SK-MEL-5 (cell line): ENCODE measurements at regions not wholly inside any gene's neighbourhood (a gene's known extent, or its start where the extent isn't known, plus 50 kb on each side); places are given as distances from the start of the nearest gene placed in this dataset.
A peak's percentile ranks its signal among the peaks of the same experiment; 100 is the strongest.

Experiments
- DNase-seq: peaks from one replicate; pipeline ENCODE4 v3.0.0-alpha.2; 2016; ENCODE audit warnings: low read depth, low spot score
- in situ Hi-C: cut with HindIII; loops from 2 replicates; pipeline ENCODE4 v1.10.0; 2016; ENCODE audit warnings: low sequenced_read_pairs, high pct_unique_total_duplicates, low pct_unique_long_range_greater_than_20kb

DNA sequence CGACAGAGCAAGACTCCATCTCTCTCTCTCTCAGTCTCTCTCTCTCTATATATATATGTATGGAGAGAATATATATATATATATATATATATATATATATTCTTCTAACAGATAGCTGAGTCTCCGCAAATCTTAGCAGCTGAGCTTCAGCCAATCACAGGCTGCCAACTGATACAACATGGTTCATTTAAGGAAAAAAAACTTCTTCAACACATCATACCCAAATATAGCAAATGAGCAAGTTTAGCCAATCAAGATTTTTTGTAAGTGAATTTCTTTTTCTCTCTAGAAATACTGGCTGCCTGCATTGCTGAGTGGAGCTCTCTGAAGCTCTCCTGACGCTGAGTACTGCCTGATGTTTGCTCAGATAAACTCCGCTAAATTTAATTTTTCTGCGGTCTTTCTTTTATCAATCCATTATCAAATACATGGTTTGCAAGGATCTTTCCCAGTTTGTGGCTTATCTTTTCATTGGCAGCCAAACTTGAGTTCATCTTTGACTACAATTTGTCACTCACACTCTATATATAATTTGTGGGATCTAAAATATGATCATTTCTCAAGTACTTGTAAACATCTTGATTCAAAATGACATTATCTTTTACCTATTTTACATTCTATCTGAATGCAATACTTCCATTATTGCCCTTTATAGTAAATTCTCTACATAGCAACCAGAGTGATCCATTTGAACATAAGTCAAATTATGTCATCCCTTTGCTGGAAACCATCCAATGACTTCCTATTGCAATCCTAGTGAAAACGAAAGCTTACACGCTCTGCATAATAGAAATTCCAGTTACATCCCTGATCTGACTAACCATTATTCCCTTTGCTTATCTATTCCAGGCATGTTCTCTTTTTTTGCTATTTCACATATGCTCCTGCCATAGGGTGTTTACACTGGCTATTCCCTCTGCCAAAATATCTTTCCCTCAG, 2131.7 kb downstream of the MRPL39 start:
- in situ Hi-C loops: no loop called here
- DNase-seq: no peak

DNA sequence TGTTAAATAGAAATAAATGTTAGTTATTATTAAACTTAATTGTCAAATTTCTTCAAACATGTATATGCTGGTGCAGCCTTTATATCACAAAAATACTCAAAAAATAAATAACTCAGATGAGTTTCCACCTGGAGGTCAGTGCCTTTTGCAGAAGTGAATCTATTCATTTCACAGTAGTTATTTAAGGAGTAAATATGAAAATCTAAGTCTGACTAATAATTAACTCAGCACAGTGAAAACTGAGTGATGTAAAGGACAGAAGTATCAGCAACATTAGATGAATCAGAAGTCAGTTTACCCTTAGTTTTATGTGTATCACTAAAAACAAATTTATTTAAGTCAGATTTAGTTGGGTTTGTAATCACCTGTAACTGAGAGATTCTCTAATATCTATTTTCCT, 2135.4 kb downstream of the MRPL39 start:
- DNase-seq: no peak
- in situ Hi-C loops: no loop called here

DNA sequence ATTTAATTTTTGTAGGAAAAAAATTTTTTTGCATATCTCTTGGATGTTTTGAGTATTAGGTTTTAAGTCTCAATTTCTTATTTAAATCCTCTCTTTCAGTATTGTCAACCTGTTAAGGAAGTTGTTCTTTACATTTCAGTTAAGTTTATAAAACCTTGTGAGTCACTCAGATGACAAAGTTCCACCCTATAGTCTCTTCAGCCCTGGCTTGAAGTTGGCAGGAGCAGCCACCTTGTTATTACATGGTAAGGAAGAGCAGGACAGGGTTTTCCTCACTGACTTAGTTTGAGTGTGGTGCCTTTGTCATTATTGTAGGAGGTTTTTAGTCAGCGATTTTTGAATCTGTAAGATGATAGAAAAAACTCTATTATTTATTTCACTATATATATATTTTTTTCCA, 2143.9 kb downstream of the MRPL39 start:
- in situ Hi-C loops: no loop called here
- DNase-seq: no peak

DNA sequence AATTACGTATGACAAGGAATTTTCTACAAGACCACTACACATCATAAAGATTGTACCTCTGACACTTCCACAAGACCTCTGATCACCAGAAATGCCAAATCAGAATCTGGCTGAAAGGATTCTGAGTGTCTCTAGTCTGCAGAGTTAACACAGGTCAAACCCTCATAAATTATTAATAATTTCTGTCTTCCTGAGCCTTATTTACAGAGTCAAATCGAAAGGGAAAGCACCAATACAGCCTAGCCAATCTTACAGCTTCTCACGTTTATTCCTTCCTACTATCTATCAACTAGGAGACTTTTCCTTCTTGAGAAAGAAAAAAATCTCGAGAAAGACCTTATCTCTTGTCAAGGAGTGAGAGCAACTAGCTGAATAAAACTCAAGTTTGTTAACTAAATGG, 2151.6 kb downstream of the MRPL39 start:
- DNase-seq: no peak
- in situ Hi-C loops: no loop called here

DNA sequence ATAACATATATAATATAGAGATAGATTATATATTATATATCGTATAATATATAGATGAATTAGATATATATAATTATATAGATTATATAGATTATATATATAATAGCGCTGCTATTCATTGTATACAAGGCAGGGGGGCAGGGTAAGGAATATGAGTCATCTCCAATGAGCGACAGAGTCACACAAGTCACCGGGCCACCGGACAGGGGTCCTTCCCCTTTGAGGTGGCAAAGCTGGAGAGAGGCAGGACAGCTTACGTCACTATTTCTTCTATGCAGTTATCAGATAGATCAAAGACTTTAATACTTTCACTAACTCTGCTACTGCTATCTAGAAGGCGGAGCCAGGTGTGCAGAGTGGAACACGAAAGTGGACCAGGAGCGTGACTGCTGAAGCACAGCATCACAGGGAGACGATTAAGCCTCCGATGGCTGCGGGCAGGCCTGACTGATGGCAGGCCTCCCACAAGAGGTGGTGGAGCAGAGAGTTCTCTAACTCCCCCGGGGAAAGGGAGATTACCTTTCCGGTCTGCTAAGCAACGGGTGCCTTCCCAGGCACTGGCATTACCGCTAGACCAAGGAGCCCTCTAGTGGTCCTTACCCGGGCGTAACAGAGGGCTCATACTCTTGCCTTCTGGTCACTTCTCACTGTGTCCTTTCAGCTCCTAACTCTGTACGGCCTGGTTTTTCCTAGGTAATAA, 2154.7 kb downstream of the MRPL39 start:
- peak; percentile 71 for DNase-seq
- in situ Hi-C loops: no loop called here

DNA sequence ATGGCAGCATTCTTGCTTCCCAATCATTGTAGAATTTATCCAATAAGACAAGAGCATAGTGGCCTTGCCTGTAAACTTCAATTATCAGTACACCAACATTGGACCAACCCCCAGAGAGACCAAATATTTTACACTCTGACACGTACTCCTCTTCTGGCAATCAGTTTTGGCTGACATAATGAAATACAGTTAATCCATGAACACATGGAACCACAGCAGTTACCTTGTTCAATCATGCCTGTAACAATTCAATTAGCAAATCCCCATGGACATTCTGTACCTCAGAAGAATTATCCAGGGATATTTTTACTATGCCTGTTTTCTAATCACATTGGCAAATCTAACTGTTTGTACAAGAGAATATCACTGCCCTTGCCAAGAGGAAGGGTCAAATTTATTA, 2162.0 kb downstream of the MRPL39 start:
- no peak for DNase-seq
- in situ Hi-C loops: no loop called here

DNA sequence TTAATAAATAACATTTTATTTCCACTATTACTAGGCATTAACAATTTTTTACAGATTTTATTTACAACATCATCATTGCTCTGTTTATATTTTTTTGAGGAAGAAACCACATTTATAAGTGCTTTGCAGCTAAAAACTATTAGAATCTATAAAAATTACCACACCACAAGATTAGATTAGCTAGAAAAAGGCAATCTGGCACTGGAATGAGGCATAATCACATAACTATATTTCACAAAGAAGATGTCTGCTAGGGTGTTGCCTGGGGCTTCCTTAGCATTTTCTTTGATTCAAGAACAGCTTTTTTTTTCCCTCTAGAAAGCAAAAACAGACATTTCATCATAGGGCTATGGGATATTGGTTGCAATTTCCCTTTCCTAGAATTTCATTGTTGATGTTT, 2169.2 kb downstream of the MRPL39 start:
- in situ Hi-C loops: no loop called here
- no peak for DNase-seq

DNA sequence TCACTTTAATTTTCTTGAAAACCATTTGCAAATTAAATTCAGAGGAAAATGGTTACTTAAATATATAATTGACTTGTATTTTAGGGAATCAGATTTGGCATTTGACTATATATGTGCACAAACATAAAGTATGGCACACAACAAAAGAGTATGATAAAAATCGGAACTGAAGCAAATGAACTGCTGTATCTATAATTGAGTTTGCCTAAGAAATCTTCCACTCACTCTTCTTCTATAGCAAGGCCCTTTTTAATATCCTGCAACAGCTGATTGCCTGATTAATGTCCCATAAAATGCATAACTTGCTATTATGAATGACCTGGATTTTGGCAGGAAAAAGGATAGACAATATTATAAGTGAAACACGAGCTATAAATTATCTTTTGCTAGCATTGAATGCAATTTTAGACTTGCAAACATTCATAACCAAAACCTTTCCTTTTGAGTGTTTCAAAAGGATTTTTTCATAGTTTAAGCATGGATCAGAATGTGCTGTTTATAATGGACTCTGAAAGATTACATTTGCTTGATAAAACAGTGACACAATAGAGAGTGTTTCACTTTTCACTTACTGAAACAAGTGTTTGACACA, 2204.3 kb downstream of the MRPL39 start:
- DNase-seq: no peak
- in situ Hi-C loops: no loop called here

DNA sequence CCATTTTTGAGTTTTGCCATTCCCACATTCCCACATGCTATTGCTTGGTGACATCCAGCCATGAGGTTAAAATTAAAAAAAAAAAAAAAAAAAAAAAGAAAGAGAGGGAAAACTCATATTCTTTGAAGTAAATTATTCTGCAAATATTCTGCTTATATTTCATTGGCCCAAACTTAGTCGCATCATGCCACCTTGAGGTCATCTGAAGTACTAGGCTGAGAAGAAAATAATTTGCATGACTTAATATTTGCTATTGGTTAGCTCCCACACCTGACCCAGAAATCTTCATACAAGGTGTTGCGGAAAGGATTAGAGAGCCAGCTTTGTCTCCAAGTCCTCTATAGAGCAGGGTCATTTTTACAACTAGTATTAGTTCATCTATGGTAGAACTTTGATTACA, 2206.0 kb downstream of the MRPL39 start:
- DNase-seq: peak; percentile 55
- in situ Hi-C loops: no loop called here

DNA sequence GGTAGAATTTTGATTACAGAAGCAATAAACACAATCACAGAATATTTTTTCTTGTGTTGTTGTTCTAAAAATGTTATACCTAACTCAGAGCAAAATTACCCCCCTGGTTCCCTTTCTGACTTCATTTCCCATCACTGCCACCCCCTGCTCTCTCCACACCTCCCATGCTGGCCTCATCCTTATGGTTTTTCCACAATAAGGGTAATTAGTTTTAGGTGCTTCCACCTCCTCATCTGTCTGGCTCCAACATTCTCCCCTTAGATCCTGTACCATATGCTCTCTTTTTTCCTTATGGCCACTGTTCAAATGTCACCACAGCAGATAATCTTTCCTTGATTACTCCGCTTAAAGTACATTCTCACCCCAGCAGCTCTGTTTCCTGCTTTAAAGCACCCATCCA, 2208.6 kb downstream of the MRPL39 start:
- in situ Hi-C loops: no loop called here
- DNase-seq: no peak

DNA sequence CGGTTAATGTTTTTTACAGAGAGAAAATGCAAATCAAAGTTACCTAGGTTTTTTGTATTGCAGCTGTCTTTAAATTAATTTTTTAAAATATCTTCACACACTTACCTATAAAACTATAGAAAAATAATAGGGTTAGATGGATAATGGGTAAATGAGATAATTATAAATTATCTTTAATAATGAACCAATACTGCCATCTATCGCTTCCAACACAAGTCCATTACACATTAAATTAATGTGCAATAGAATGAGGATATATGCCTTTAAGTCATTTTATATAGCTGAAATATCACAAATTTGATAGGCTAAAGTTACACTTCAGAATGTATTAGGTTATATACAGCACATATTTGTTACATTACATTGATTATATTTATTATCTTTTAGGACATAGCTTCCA, 2212.8 kb downstream of the MRPL39 start:
- in situ Hi-C loops: no loop called here
- DNase-seq: peak; percentile 6

DNA sequence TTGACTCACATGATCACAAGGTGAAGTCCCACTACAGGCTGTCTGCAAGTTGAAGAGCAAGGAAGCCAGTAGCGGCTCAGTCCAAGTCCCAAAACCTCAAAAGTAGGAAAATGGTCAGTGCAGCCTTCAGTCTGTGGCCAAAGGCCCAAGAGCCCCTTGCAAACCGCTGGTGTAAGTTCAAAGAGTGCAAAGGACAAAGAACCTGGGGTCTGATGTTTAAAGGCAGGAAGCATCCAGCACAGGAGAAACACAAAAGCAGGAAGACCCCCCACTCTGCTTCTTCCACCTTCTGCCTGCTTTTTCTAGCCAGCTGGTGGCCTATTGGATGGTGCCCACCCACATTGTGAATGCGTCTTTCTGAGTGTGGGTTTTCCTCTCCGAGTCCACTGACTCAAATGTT, 2222.6 kb downstream of the MRPL39 start:
- in situ Hi-C loops: no loop called here
- no peak for DNase-seq

DNA sequence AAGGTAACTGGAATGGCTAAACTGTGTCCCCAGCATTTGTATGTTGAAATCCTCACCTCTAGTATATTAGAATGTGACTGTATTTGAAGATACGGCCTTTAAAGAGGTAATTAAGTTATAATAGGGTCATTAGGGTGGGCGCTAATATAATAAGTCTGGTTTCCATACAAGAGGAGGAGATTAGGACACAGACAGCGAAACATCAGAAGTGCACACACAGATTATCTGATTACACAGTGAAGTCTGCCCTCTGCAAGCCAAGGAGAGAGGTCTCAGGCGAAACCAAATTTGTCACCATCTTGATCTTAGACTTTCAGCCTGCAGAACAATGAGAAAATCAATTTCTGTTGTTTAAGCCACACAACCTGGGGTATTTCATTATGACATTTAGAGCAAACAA, 2233.1 kb downstream of the MRPL39 start:
- in situ Hi-C loops: no loop called here
- no peak for DNase-seq

DNA sequence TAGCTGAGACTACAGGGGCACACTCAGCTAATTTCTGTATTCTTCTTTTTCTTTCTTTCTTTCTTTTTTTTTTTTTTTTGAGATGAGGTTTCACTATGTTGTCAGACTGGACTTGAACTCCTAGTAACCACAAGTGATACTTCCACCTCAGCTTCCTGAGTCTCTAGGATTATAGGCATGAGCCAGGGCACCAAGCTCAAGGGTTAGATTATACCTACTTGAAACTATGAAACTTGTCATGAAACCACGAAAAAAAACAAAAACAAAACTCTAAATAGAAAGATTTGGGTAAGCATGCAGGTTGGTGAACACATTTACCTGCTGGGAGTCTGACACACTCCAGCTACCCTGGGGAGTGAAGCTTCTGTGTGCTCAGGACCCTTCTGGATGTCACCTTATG, 2250.4 kb downstream of the MRPL39 start:
- in situ Hi-C loops: no loop called here
- no peak for DNase-seq

DNA sequence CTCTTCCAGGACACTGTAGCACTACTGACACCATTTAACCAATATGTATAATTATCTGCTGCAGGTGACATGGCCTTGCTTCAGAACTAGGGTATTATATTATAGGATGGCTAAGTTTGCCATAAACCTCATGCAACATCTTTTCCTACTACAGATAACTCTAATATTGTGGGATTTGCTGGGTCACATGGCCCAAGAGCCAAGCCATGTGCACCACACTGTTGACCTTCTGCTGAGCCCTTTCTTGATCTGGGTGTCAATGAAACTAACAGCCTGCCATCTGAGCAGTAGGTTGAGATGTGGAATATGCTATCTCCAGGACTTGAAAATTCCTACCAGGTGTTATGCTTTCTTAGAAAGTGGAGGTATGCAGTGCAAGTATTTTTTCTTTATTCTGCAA, 2291.1 kb downstream of the MRPL39 start:
- no peak for DNase-seq
- in situ Hi-C loops: no loop called here

DNA sequence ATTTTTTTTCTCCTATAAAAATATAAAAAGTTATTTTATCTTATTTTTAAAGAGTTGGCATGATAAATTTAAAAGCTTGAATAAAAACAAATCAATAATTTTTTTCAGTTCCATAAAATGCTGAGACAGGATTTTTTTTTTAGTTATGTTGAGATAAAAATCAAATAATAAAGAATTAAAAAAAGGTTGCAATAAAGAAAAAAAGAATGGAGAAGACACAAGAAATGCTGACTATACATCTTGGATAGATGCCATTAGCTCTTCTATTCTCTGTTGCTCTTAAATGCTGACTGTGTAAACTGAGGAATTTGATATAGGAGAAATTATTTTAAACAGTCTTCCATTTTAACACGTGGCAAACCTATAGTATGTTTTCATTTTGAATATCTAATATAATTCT, 2298.5 kb downstream of the MRPL39 start:
- no peak for DNase-seq

DNA sequence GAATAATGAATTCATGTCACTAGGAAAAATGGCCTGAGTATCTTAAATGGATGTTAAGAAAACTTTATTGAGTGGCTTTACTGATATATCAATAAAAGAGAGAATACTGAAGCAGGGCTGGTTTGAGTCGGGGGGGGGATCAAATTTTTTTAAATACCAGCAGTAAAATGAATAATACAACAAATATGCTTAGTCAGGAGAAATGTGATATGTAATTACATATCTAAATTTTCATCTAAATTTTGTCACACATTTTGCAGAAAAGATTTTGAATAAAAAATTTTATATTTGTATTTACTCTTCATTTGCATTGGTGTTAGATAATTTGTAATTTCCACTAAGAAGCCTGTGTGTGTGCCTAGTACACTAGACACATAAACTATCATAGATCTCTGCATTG, 2300.2 kb downstream of the MRPL39 start:
- DNase-seq: no peak
- in situ Hi-C loops: no loop called here

More for the DNA sequence above, 2298.5 kb downstream of the MRPL39 start:
- in situ Hi-C loops: no loop called here

DNA sequence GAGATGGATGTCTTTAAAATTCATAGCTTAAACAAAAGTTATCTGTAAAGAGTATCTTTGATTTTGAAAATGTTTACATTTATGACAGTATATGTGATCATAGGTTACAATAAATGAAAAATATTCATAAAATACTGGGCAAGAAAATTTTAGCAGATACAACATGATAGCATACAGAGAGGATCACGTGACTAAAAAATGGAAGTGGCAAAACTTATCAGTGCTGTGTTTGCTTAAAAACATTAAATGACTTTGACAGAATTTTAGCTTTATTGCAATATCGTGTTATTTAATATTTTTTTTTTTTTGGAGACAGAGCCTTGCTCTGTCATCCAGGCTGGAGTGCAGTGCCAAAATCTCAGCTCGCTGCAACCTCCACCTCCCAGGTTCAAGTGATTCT, 2294.1 kb downstream of the NCAM2 start:
- DNase-seq: no peak

DNA sequence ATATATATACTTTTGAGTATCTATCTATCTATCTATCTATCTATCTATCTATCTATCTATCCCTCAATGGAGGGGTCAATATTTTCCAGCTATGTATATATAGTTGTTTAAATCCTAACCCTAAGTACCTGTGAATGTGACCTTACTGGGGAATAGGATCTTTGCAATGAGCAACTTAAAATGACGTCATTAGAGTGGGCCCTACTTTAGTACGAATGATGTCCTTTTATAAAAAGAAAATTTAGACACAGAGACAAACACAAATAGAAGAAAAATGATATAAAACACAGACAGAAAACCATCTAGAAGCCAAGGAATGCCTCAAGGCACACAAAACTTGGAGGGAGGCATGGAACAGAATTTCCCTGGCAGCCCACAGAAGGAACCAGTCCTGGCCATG, 2283.7 kb downstream of the NCAM2 start:
- in situ Hi-C loops: no loop called here
- DNase-seq: no peak

More for the DNA sequence above, 2294.1 kb downstream of the NCAM2 start:
- in situ Hi-C loops: no loop called here
